SK-N-SH (cell line): ENCODE measurements at regions not wholly inside any gene's neighbourhood (a gene's known extent, or its start where the extent isn't known, plus 50 kb on each side); places are given as distances from the start of the nearest gene placed in this dataset.

Experiments used
- GABPA ChIP-seq: IDR thresholded peaks from 2 replicates; pipeline ENCODE4 v1.4.0; 2012; ENCODE audit warnings: low read depth, mild to moderate bottlenecking
- MXI1 ChIP-seq: IDR thresholded peaks from 2 replicates; pipeline ENCODE4 v1.6.1; 2012; ENCODE audit warnings: mild to moderate bottlenecking, low read depth, low read length, improper control_type of control experiment
- TF ChIP-seq, protein P1 (sequence below): fragments of 200-600 bp; sonication (generic); IDR thresholded peaks from 2 replicates; pipeline ENCODE4 v1.6.1; 2017; ENCODE audit warnings: antibody characterized with exemption, mild to moderate bottlenecking, moderate library complexity

- TF ChIP-seq, protein P1, sequence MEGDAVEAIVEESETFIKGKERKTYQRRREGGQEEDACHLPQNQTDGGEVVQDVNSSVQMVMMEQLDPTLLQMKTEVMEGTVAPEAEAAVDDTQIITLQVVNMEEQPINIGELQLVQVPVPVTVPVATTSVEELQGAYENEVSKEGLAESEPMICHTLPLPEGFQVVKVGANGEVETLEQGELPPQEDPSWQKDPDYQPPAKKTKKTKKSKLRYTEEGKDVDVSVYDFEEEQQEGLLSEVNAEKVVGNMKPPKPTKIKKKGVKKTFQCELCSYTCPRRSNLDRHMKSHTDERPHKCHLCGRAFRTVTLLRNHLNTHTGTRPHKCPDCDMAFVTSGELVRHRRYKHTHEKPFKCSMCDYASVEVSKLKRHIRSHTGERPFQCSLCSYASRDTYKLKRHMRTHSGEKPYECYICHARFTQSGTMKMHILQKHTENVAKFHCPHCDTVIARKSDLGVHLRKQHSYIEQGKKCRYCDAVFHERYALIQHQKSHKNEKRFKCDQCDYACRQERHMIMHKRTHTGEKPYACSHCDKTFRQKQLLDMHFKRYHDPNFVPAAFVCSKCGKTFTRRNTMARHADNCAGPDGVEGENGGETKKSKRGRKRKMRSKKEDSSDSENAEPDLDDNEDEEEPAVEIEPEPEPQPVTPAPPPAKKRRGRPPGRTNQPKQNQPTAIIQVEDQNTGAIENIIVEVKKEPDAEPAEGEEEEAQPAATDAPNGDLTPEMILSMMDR, result no peak
- TF ChIP-seq GABPA, result no peak
- TF ChIP-seq MXI1, result no peak
These were observed 374.9 kb upstream of the CLINT1 start for GRCh38 chr5:158233735-158234322.
